HepG2 (cell line): ENCODE measurements at regions not wholly inside any gene's neighbourhood (a gene's known extent, or its start where the extent isn't known, plus 50 kb on each side); places are given as distances from the start of the nearest gene placed in this dataset.

Experiments used
- ATRX ChIP-seq: sonication (generic); formaldehyde crosslinking; IDR thresholded peaks from 2 replicates; pipeline ENCODE4 v1.4.0; 2020; ENCODE audit warnings: missing genetic modification reagents, borderline replicate concordance
- BATF2 ChIP-seq: sonication (generic); formaldehyde crosslinking; IDR thresholded peaks from 2 replicates; pipeline ENCODE4 v1.8.0; 2022; ENCODE audit warnings: mild to moderate bottlenecking, missing genetic modification reagents, moderate library complexity
- CC2D1A ChIP-seq: sonication (generic); formaldehyde crosslinking; IDR thresholded peaks from 2 replicates; pipeline ENCODE4 v1.8.1; 2023; ENCODE audit warnings: mild to moderate bottlenecking, missing genetic modification reagents
- CENPX ChIP-seq: sonication (generic); formaldehyde crosslinking; IDR thresholded peaks from 2 replicates; pipeline ENCODE4 v1.9.0; 2021; ENCODE audit warnings: mild to moderate bottlenecking, missing genetic modification reagents, moderate library complexity
- DMAP1 ChIP-seq: IDR thresholded peaks from 2 replicates; pipeline ENCODE4 v1.6.1; 2016
- ELF3 ChIP-seq: IDR thresholded peaks from 2 replicates; pipeline ENCODE4 v1.6.1; 2016; ENCODE audit warnings: missing genetic modification reagents, missing compliant biosample characterization
- HNRNPL ChIP-seq: fragments of 200-400 bp; formaldehyde crosslinking; IDR thresholded peaks from 2 replicates; pipeline ENCODE4 v1.6.1; 2017; ENCODE audit warnings: mild to moderate bottlenecking, low read depth, low read length
- HNRNPLL ChIP-seq: fragments of 200-400 bp; formaldehyde crosslinking; IDR thresholded peaks from 2 replicates; pipeline ENCODE4 v1.6.1; 2017; ENCODE audit warnings: mild to moderate bottlenecking, low read depth, low read length; ENCODE audit not compliant: poor library complexity, severe bottlenecking
- HNRNPUL1 ChIP-seq: fragments of 200-400 bp; formaldehyde crosslinking; IDR thresholded peaks from 2 replicates; pipeline ENCODE4 v1.6.1; 2017; ENCODE audit warnings: low read depth, mild to moderate bottlenecking, low read length, moderate library complexity
- MED8 ChIP-seq: sonication (generic); formaldehyde crosslinking; IDR thresholded peaks from 2 replicates; pipeline ENCODE4 v1.8.1; 2023; ENCODE audit warnings: mild to moderate bottlenecking, missing genetic modification reagents; ENCODE audit not compliant: insufficient replicate concordance
- MYPOP ChIP-seq: sonication (generic); formaldehyde crosslinking; IDR thresholded peaks from 2 replicates; pipeline ENCODE4 v1.8.1; 2023; ENCODE audit warnings: mild to moderate bottlenecking, moderate library complexity, missing genetic modification reagents
- NAIF1 ChIP-seq: sonication (generic); formaldehyde crosslinking; IDR thresholded peaks from 2 replicates; pipeline ENCODE4 v1.5.0; 2020; ENCODE audit warnings: mild to moderate bottlenecking, missing genetic modification reagents, borderline replicate concordance
- PAF1 ChIP-seq: IDR thresholded peaks from 2 replicates; pipeline ENCODE4 v1.6.1; 2016; ENCODE audit warnings: missing genetic modification reagents, missing compliant biosample characterization
- SMARCE1 ChIP-seq: fragments of 450-650 bp; IDR thresholded peaks from 2 replicates; pipeline ENCODE4 v1.6.1; 2017; ENCODE audit warnings: borderline replicate concordance
- ZFX ChIP-seq: sonication (generic); formaldehyde crosslinking; IDR thresholded peaks from 2 replicates; pipeline ENCODE4 v1.4.0; 2020; ENCODE audit warnings: mild to moderate bottlenecking, low read depth, missing genetic modification reagents, moderate library complexity
- ZKSCAN1 ChIP-seq: fragments of 150-350 bp; IDR thresholded peaks from 2 replicates; pipeline ENCODE4 v1.6.1; 2014; ENCODE audit warnings: low read length
- ZNF230 ChIP-seq: sonication (generic); formaldehyde crosslinking; IDR thresholded peaks from 2 replicates; pipeline ENCODE4 v1.4.0; 2020; ENCODE audit warnings: mild to moderate bottlenecking, missing genetic modification reagents
- ZNF234 ChIP-seq: sonication (generic); formaldehyde crosslinking; conservative IDR thresholded peaks from 2 replicates; pipeline ENCODE4 v1.5.1; 2020; ENCODE audit warnings: mild to moderate bottlenecking, missing genetic modification reagents
- ZNF460 ChIP-seq: sonication (generic); formaldehyde crosslinking; IDR thresholded peaks from 2 replicates; pipeline ENCODE4 v1.5.1; 2020; ENCODE audit warnings: missing genetic modification reagents, mild to moderate bottlenecking, borderline replicate concordance
- ZNF503 ChIP-seq: sonication (generic); formaldehyde crosslinking; IDR thresholded peaks from 2 replicates; pipeline ENCODE4 v1.4.0; 2020; ENCODE audit warnings: missing genetic modification reagents
- ZNF780A ChIP-seq: sonication (generic); formaldehyde crosslinking; IDR thresholded peaks from 2 replicates; pipeline ENCODE4 v1.8.0; 2022; ENCODE audit warnings: mild to moderate bottlenecking, missing genetic modification reagents, moderate library complexity
- ZNF878 ChIP-seq: sonication (generic); formaldehyde crosslinking; IDR thresholded peaks from 2 replicates; pipeline ENCODE4 v1.8.1; 2023; ENCODE audit warnings: mild to moderate bottlenecking, missing genetic modification reagents, moderate library complexity
- TF ChIP-seq, protein P1 (sequence below): IDR thresholded peaks from 2 replicates; pipeline ENCODE4 v1.6.1; 2012; ENCODE audit warnings: inconsistent platforms
- TF ChIP-seq, protein P2 (sequence below): sonication (generic); formaldehyde crosslinking; IDR thresholded peaks from 2 replicates; pipeline ENCODE4 v1.5.0; 2020; ENCODE audit warnings: mild to moderate bottlenecking, missing genetic modification reagents, moderate library complexity
- TF ChIP-seq, protein P3 (sequence below): sonication (generic); formaldehyde crosslinking; IDR thresholded peaks from 2 replicates; pipeline ENCODE4 v1.4.0; 2020; ENCODE audit warnings: missing genetic modification reagents
- TF ChIP-seq, protein P4 (sequence below): sonication (generic); formaldehyde crosslinking; IDR thresholded peaks from 2 replicates; pipeline ENCODE4 v1.8.1; 2023; ENCODE audit warnings: mild to moderate bottlenecking, missing genetic modification reagents

GRCh38 chr14:70254476-70254961 lies 65.8 kb upstream of the SLC8A3 start (continued):
- TF ChIP-seq BATF2 = no peak
- TF ChIP-seq NAIF1 (CRISPR knock-in tag) = no peak
- TF ChIP-seq CENPX = no peak
- TF ChIP-seq PAF1 (CRISPR knock-in tag) = no peak
- no peak for TF ChIP-seq ZKSCAN1
- TF ChIP-seq ZNF878 (CRISPR knock-in tag) = no peak
- peak; percentile 38 for TF ChIP-seq HNRNPLL
- TF ChIP-seq, protein P1, sequence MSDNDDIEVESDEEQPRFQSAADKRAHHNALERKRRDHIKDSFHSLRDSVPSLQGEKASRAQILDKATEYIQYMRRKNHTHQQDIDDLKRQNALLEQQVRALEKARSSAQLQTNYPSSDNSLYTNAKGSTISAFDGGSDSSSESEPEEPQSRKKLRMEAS = peak; percentile 7; the same call in 1 of the 2 replicates
- TF ChIP-seq ATRX (CRISPR knock-in tag) = no peak
- no peak for TF ChIP-seq MED8 (CRISPR knock-in tag)
- no peak for TF ChIP-seq ZNF234
- no peak for TF ChIP-seq ZNF460 (CRISPR knock-in tag)
- TF ChIP-seq DMAP1 (CRISPR knock-in tag) = peak; percentile 39; the same call in 1 of the 2 replicates
- TF ChIP-seq ZFX (CRISPR knock-in tag) = peak; percentile 71
- no peak for TF ChIP-seq HNRNPL
- TF ChIP-seq ZNF503 (CRISPR knock-in tag) = no peak
- no peak for TF ChIP-seq SMARCE1
- TF ChIP-seq MYPOP (CRISPR knock-in tag) = peak; percentile 26; the same call in 1 of the 2 replicates
- no peak for TF ChIP-seq CC2D1A
- TF ChIP-seq, protein P2, sequence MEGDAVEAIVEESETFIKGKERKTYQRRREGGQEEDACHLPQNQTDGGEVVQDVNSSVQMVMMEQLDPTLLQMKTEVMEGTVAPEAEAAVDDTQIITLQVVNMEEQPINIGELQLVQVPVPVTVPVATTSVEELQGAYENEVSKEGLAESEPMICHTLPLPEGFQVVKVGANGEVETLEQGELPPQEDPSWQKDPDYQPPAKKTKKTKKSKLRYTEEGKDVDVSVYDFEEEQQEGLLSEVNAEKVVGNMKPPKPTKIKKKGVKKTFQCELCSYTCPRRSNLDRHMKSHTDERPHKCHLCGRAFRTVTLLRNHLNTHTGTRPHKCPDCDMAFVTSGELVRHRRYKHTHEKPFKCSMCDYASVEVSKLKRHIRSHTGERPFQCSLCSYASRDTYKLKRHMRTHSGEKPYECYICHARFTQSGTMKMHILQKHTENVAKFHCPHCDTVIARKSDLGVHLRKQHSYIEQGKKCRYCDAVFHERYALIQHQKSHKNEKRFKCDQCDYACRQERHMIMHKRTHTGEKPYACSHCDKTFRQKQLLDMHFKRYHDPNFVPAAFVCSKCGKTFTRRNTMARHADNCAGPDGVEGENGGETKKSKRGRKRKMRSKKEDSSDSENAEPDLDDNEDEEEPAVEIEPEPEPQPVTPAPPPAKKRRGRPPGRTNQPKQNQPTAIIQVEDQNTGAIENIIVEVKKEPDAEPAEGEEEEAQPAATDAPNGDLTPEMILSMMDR (CRISPR knock-in tag) = no peak
- TF ChIP-seq ZNF230 (CRISPR knock-in tag) = no peak
- peak; percentile 74 for TF ChIP-seq ELF3
- TF ChIP-seq ZNF780A = no peak
- TF ChIP-seq, protein P3, sequence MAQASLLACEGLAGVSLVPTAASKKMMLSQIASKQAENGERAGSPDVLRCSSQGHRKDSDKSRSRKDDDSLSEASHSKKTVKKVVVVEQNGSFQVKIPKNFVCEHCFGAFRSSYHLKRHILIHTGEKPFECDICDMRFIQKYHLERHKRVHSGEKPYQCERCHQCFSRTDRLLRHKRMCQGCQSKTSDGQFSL (CRISPR knock-in tag) = no peak
- TF ChIP-seq, protein P4, sequence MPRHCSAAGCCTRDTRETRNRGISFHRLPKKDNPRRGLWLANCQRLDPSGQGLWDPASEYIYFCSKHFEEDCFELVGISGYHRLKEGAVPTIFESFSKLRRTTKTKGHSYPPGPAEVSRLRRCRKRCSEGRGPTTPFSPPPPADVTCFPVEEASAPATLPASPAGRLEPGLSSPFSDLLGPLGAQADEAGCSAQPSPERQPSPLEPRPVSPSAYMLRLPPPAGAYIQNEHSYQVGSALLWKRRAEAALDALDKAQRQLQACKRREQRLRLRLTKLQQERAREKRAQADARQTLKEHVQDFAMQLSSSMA (CRISPR knock-in tag) = no peak
- no peak for TF ChIP-seq HNRNPUL1
